Stimulated activated naive CD8-positive, alpha-beta T cell treated with anti-CD3 and anti-CD28 coated beads, Interleukin-15, Interleukin-2, amounts not matched to agents 100 U/mL and 50 U/mL, for 24 hours (primary cell): ENCODE measurements at regions not wholly inside any gene's neighbourhood (a gene's known extent, or its start where the extent isn't known, plus 50 kb on each side); places are given as distances from the start of the nearest gene placed in this dataset.
"Not testable (repeated sequence)": the region's sequence is repeated elsewhere in the genome, so short reads cannot be mapped to it uniquely, and the experiment has no call there.

Experiments
- ATAC-seq: fragments of 150-1000 bp; cut with Tn5 transposase; one replicate; pipeline ENCODE4 v1.10.0; 2021
- DNase-seq: peaks from one replicate; pipeline ENCODE4 v3.0.0; 2021

- DNase-seq (no peak), ATAC-seq (no peak)
Observed at GRCh38 chr18:39359636-39360035, 1794.0 kb upstream of the CELF4 start.

DNA sequence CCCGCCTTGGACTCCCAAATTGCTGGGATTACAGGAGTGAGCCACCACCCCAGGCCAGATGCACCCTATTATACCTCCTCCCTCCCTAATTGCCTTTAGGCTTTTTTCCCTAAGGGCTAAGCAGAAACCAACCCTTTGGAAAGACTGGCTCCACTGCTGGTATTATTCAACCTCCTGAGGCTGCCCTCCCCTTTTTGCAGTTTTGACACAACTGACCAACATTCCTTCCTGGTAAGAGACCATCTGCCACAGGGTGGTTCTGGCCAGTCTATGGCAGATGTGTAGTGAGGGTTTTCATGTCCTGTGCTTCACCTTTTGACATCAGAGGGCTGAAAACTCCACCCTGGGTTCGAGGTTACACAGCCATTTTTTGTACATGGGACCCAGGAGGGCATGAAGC is 1785.3 kb upstream of the CELF4 start:
- no peak for DNase-seq

GRCh38 chr18:39349801-39350200 is 1784.2 kb upstream of the CELF4 start:
- ATAC-seq (no peak), DNase-seq (no peak)

More for the DNA sequence above, 1785.3 kb upstream of the CELF4 start:
- ATAC-seq: no peak

DNA sequence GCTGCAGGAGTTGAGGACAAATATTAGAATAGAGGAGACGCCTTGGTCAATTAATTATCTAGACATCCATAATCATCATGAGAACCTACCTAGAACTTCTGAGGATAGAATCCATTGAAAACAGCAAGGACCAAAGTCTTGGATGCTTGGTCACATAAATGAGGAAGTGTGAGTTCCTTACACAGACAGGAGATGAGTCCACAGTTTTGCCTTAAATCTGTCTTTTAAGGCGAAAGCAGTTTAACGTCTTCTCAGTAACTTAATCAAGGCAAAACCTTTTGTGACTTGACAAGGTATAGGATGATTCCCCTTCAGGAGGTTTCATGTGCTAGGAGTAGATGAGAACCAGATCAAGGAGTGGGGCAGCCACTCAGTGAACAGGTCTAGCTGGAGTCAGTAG is 1783.2 kb upstream of the CELF4 start:
- ATAC-seq (no peak), DNase-seq (no peak)

DNA sequence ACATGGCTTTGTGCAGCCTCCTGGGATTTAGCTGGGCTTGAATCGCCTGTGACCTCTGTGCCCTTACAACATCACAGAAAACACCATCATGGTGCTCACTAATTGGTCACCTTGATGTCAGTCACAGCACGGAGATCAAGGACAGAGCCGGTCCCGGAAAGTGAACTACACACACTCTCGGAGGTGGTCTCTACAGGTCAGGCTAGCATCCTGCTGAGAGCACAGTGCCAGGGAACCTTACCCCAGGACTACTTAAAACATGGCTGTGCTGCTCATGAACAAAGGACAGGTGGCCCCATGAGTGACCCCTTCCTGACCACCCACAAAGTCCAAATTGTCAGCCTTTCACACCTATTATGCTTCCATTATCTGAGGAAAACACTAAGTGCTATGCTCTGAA is 1782.1 kb upstream of the CELF4 start:
- DNase-seq (no peak), ATAC-seq (no peak)

GRCh38 chr18:39346916-39347315 is 1781.3 kb upstream of the CELF4 start:
- ATAC-seq (no peak), DNase-seq (no peak)

- DNase-seq: no peak
- ATAC-seq: no peak
Observed at GRCh38 chr18:39345321-39345720, 1779.7 kb upstream of the CELF4 start.

DNA sequence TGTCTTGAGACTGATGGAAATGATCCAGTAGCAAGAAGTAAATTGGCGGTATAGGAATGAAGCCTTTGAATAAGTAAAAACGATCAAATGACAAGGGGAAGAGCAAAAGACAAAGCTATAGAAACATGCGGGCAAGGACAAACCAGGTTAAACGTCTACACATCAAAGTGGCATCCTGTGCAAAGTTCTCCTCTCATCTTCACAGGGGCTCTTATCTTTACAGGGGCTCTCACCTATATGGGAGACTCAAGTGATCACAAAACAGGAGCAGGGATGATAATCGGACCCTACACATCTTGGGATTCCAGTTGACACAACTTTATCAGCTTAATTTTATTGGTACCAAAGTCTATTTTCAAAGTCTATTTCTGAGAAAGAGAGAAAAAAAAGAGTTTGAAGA is 1778.9 kb upstream of the CELF4 start:
- DNase-seq (no peak), ATAC-seq (no peak)

GRCh38 chr18:39341129-39341528 is 1775.5 kb upstream of the CELF4 start:
- ATAC-seq (no peak), DNase-seq (no peak)

- DNase-seq (no peak), ATAC-seq (no peak)
Observed at GRCh38 chr18:39340418-39340817, 1774.8 kb upstream of the CELF4 start.

GRCh38 chr18:39329496-39330275 is 1764.1 kb upstream of the CELF4 start:
- DNase-seq: no peak
- no peak for ATAC-seq

GRCh38 chr18:39326772-39327171 is 1761.2 kb upstream of the CELF4 start:
- DNase-seq (no peak), ATAC-seq (no peak)

DNA sequence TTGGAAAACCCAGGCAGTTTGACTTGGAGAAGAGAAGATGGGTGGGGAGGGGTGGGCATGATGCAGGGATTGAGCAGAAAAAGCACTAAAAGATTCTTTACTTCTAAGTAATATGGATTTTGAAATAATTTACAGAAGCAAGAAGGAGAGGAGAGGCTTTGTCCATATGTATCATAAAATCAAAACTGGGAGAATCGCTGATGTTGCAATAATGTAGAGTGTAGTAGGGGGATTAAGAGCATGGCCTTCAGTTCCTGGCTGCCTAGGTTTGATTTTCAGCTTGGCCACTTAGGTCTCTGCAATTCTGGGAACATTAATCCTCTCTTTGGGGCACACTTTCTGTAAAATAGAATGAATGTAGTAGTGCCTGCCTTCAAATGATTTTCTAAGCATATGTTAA is 1760.4 kb upstream of the CELF4 start:
- no peak for ATAC-seq

DNA sequence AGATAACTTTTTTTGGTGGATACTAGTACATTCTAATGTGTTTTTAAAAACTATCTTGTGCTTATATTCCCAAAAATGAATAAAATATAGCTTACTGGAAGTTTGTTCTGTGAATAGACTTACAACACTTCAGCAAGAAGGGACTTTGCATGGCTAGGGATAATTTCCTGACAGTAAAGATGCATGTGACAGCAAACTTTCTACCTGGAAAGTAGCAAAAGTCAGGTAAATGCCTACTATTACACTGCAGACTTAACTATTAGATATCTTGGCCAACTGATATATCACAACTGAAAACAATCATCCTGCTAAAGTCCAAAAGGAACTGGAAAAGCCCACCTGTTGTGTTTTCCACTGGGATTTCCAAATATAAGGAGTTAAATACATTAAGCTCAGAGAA is 1753.5 kb upstream of the CELF4 start:
- ATAC-seq (no peak), DNase-seq (no peak)

More for the DNA sequence above, 1760.4 kb upstream of the CELF4 start:
- no peak for DNase-seq

DNA sequence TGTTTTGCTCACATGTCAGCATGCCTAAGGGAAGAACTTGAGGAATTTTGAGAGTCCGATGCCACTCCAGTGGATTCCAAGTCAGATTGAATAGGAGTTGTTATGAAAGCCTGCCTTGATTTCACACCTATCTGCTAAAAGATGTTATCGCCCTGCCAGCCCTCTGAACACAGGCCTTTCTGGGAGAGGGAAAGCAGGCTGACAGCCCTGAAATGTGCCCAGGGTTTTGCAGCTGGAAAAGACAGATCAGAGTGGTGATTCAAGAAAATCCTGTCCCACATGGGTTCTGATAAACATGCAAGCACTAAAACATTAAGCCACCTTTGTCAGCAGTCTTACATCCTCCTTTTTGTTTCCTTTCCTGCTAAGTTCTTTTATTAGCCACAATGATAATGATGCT is 1752.9 kb upstream of the CELF4 start:
- no peak for DNase-seq
- no peak for ATAC-seq

GRCh38 chr18:39318008-39318407 is 1752.4 kb upstream of the CELF4 start:
- ATAC-seq (no peak), DNase-seq (no peak)

- DNase-seq (no peak), ATAC-seq (no peak)
Observed at GRCh38 chr18:39314595-39314994, 1749.0 kb upstream of the CELF4 start.

GRCh38 chr18:39313992-39314391 is 1748.4 kb upstream of the CELF4 start:
- ATAC-seq: no peak
- no peak for DNase-seq

DNA sequence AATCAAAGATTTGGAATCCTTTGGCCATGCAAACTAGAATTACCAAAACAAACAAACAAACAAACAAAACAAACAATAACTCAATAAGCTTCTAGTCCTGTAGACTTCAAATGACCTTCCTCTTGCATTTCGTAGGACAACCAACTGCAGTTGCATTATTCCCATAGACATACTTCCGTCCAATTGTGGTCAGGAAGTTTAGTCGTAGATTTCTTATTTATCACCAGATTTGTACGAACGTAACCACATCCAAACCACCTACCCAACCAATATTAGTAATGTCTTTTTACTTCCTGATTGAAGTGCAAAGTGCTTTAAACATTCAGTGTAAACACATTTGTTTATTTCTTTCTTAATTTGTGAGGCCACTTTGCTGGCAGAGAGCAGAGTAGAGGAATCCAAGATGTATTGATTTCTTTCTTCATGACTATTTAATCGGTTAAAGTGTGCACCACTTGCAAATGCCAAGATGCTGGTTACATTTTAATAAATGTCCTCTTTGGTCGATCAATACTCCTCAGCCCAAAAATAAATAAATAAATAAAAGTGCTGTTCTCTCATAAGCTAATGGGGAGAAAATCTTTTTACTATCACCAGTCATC is 1745.6 kb upstream of the CELF4 start:
- ATAC-seq: no peak
- DNase-seq: no peak

DNA sequence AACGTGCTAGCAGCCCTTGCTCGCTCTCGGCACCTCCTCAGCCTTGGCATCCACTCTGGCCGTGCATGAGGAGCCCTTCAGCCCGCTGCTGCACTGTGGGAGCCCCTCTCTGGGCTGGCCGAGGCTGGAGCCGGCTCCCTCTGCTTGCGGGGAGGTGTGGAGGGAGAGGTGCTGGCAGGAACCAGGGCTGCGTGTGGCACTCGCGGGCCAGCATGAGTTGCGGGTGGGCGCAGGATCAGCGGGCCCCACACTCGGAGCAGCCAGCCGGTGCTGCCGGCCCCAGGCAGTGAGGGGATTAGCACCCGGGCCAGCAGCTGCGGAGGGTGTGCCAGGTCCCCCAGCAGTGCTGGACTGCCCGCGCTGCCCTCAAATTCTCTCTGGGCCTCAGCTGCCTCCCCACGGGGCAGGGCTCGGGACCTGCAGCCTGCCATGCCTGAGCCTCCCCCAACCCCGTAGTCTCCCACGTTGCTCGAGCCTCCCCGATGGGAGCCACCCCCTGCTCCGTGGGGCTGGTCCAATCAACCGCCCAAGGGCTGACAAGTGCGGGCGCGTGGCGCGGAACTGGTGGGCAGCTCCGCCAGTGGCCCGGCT is 1743.4 kb upstream of the CELF4 start:
- not testable (repeated sequence) for DNase-seq, ATAC-seq

- DNase-seq (no peak), ATAC-seq (no peak)
Observed at GRCh38 chr18:39305766-39306165, 1740.2 kb upstream of the CELF4 start.

DNA sequence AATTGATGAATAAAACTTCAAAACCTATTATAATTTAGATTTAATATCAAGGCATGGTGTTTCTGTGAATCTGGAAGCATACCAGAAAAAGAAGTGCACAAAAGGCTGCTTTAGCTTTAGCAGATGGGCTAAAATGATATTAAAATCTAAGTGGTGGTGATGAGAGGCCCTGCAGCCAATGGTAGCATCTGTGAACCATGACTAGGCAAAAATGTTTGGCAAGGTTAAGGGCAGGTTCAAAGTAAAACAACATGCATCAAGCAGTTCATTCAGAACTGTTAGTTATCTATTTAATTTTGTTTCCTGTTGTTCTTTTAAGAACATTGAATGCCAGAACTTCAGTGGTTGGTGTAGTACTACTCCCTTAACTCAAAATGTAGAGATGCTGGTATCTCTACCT is 1736.9 kb upstream of the CELF4 start:
- ATAC-seq: no peak

DNA sequence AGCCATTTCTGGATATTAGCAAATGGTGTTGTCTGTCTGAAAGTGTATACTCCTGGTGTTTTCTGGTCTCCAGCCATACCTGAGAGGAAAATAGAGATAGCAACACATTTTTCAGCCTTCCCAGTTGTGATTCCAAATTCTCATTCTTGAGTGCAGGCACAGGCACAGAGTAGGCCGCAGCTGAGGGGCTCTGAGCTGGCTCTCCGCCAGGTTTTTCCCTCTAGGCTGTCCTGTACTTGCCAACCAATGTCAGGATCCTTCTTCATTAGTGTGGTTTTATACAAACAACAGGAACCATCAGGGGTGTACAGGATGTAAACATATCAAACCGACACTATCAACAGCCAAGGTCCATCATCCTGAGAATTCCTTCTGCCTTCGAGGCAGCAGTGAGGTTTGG is 1733.6 kb upstream of the CELF4 start:
- no peak for ATAC-seq

More for the DNA sequence above, 1736.9 kb upstream of the CELF4 start:
- DNase-seq: no peak

DNA sequence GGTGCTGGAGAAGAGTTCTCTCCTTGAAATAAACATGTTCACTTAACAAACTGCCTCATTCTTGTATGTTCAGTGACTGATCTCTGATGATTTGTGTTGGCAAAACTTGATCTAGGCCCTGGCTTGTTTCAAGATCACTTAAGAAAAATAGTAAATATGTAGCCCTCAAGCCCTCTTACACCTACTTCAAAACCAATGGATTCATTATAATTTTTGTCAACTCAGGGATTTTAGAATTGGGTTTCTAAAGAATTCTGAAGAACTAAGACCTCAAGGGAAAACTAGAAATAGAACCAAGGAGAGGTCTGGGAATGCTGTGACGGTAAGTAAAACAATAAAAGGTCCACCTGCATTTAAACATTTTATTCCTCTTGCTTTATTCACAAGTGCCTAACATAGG is 1731.6 kb upstream of the CELF4 start:
- ATAC-seq (no peak), DNase-seq (no peak)

More for the DNA sequence above, 1733.6 kb upstream of the CELF4 start:
- DNase-seq: no peak
